Body of pancreas (tissue), 4 donors: ENCODE measurements at regions not wholly inside any gene's neighbourhood (a gene's known extent, or its start where the extent isn't known, plus 50 kb on each side); places are given as distances from the start of the nearest gene placed in this dataset.

ENCODE experiments used
- ATAC-seq: fragments of 150-250 bp; one replicate; pipeline ENCODE4 v1.9.1; 2016
- DNase-seq, 4 donors: peaks; one replicate each; pipeline ENCODE4 v3.0.0-alpha.2; 2019
- H3K27ac ChIP-seq, 4 donors: fragments of 200-600 bp; sonication (generic); 1 replicate in 3 of 4; 2 replicates in 1 of 4; pipeline versions ENCODE4 v1.5.1 to v1.6.1; 2016 to 2019; ENCODE audit warnings: mild to moderate bottlenecking in 1 of 4, mixed read lengths in 1 of 4, moderate library complexity in 1 of 4
- H3K27me3 ChIP-seq, 2 donors: fragments of 200-600 bp; sonication (generic); one replicate each; pipeline ENCODE4 v1.6.0; 2016; ENCODE audit warnings: mild to moderate bottlenecking in 1 of 2
- H3K36me3 ChIP-seq, 2 donors: fragments of 200-600 bp; sonication (generic); replicated peaks in 1 of 2; 2 replicates each; pipeline ENCODE4 v1.5.1; 2016; ENCODE audit warnings: low read depth in 2 of 2; ENCODE audit not compliant: insufficient read depth in 1 of 2
- H3K4me1 ChIP-seq: fragments of 200-600 bp; sonication (generic); one replicate; pipeline ENCODE4 v1.6.0; 2016
- H3K4me3 ChIP-seq, 2 donors: fragments of 200-600 bp; sonication (generic); 1 replicate in 1 of 2; 2 replicates in 1 of 2; pipeline ENCODE4 v1.5.1; 2016 to 2019
- H3K9me3 ChIP-seq, 3 donors: fragments of 200-600 bp; sonication (generic); 1 replicate in 2 of 3; 2 replicates in 1 of 3; pipeline ENCODE4 v1.5.1; 2016
- CTCF ChIP-seq, 7 experiments: fragments of 450-650 bp in 4 of 7; fragments of 200-600 bp in 3 of 7; sonication (generic) in 3 of 7; IDR thresholded peaks; one replicate each; pipeline ENCODE4 v1.5.1; 2016 to 2019; ENCODE audit warnings: antibody characterized with exemption in 7 of 7
- POLR2A ChIP-seq, 3 donors: fragments of 450-650 bp; IDR thresholded peaks; one replicate each; pipeline ENCODE4 v1.6.1; 2016; ENCODE audit warnings: antibody characterized with exemption in 3 of 3, mild to moderate bottlenecking in 2 of 3
- WGBS, 2 donors: methylation state at CpG; one replicate each; pipeline ENCODE4 v1.1.5; 2017; 5-methylcytosine and 5-hydroxymethylcytosine counted together
- intact Hi-C: fragments of 100-400 bp; cut with DNase I; formaldehyde crosslinking; loops from one replicate; pipeline ENCODE4 v1.15.1; 2023

- DNase-seq, result no peak
- intact Hi-C loops, result no loop called here
- no peak overlapping the region for H3K4me3 ChIP-seq
- 72 to 73% methylated on average over 2 of the region's 2 CpGs for WGBS, 2 donors
- H3K4me1 ChIP-seq, result no peaks in the 10 kb centered on the region
- no peak overlapping the region for H3K27ac ChIP-seq
- ATAC-seq, result no peak
- no peaks in the 10 kb centered on the region for H3K27me3 ChIP-seq
- H3K9me3 ChIP-seq, result no peaks in the 10 kb centered on the region
- H3K36me3 ChIP-seq, result no peaks in the 10 kb centered on the region
- TF ChIP-seq CTCF (IDR thresholded peaks at IDR 0.05) (no peak), POLR2A (IDR thresholded peaks at IDR 0.05) (no peak)
These were observed 700.9 kb downstream of the TMEM182 start for GRCh38 chr2:103462712-103463111.

- intact Hi-C loops, result no loop called here
- Histone ChIP-seq H3K4me1 (no peaks in the 10 kb centered on the region), H3K27ac (no peak overlapping the region), H3K9me3 (no peaks in the 10 kb centered on the region), H3K36me3 (no peaks in the 10 kb centered on the region), H3K27me3 (no peaks in the 10 kb centered on the region), H3K4me3 (no peak overlapping the region)
- ATAC-seq (no peak), DNase-seq (no peak)
- no peak for TF ChIP-seq POLR2A (IDR thresholded peaks at IDR 0.05)
- no peak for TF ChIP-seq CTCF (IDR thresholded peaks at IDR 0.05)
- 49 to 55% methylated on average over 7 of the region's 7 CpGs for WGBS, 2 donors
These were observed 703.0 kb downstream of the TMEM182 start for GRCh38 chr2:103464831-103465230.

- intact Hi-C loops, result no loop called here
- no peaks in the 10 kb centered on the region for H3K4me1 ChIP-seq
- H3K4me3 ChIP-seq, result no peak overlapping the region
- no peaks in the 10 kb centered on the region for H3K9me3 ChIP-seq
- H3K27ac ChIP-seq, result no peak overlapping the region
- TF ChIP-seq CTCF (IDR thresholded peaks at IDR 0.05), result no peak
- no peak for TF ChIP-seq POLR2A (IDR thresholded peaks at IDR 0.05)
- WGBS, 2 donors, result 88 to 92% methylated on average over 1 of the region's 1 CpG
- DNase-seq, result no peak
- ATAC-seq, result no peak
- no peaks in the 10 kb centered on the region for H3K36me3 ChIP-seq
- no peaks in the 10 kb centered on the region for H3K27me3 ChIP-seq
These were observed 708.0 kb downstream of the TMEM182 start for GRCh38 chr2:103469800-103470199.

GRCh38 chr2:103484906-103485305 is 723.1 kb downstream of the TMEM182 start:
- Histone ChIP-seq H3K4me3 (no peak overlapping the region), H3K36me3 (no peaks in the 10 kb centered on the region), H3K27me3 (no peaks in the 10 kb centered on the region), H3K27ac (no peak overlapping the region), H3K9me3 (no peaks in the 10 kb centered on the region), H3K4me1 (no peaks in the 10 kb centered on the region)
- no peak for DNase-seq
- intact Hi-C loops, result no loop called here
- no peak for TF ChIP-seq POLR2A (IDR thresholded peaks at IDR 0.05)
- TF ChIP-seq CTCF (IDR thresholded peaks at IDR 0.05), result no peak
- no peak for ATAC-seq
- 65 to 93% methylated on average over 1 of the region's 1 CpG for WGBS, 2 donors

DNA sequence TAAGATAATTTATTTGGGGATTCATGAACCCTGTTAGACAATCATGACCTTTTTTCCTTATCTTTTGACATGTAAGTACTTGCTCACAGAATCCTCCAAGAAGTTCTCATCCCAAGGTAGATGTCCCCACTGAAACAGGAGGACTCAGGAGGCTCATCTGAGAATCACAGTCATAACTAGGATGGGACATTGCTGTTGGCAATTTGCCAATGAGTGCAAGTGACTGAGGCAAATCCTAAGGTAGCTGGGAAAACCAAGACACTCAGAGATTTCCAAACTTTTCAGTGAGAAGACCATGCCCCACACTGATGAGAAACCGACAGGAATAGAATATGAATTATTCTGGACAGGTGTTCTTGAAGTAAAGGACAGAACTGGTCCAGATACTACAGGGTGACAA is 735.0 kb downstream of the TMEM182 start:
- Histone ChIP-seq H3K4me3 (no peak overlapping the region), H3K36me3 (no peaks in the 10 kb centered on the region), H3K27me3 (no peaks in the 10 kb centered on the region), H3K27ac (no peak overlapping the region), H3K9me3 (no peaks in the 10 kb centered on the region), H3K4me1 (no peaks in the 10 kb centered on the region)
- no peak for ATAC-seq
- TF ChIP-seq POLR2A (IDR thresholded peaks at IDR 0.05), result no peak
- no peak for TF ChIP-seq CTCF (IDR thresholded peaks at IDR 0.05)
- WGBS, 2 donors, result 27 to 46% methylated on average over 1 of the region's 1 CpG
- intact Hi-C loops, result no loop called here
- DNase-seq, result no peak
